ENCODE measurements at regions not wholly inside any gene's neighbourhood (a gene's known extent, or its start where the extent isn't known, plus 50 kb on each side); places are given as distances from the start of the nearest gene placed in this dataset.

- H3K4me3 Mint-ChIP-seq: no peak overlapping the region
- no peaks in the 10 kb centered on the region for H3K4me1 Mint-ChIP-seq
- DNase-seq (no peak), ATAC-seq (replicated peaks) (no peak)
- H3K36me3 Mint-ChIP-seq: no peaks in the 10 kb centered on the region
- H3K27me3 Mint-ChIP-seq: peaks cover 0 to 6% of the 10 kb centered on the region in 2 donors
- no peak overlapping the region for H3K27ac Mint-ChIP-seq
- H3K9me3 Mint-ChIP-seq: peaks cover 0 to 2% of the 10 kb centered on the region in 2 donors
Observed at GRCh38 chr2:126579868-126580267, 76.1 kb upstream of the GYPC start.

GRCh38 chr2:126586317-126586716, 69.6 kb upstream of the GYPC start:
- Mint-ChIP-seq H3K4me1 (no peaks in the 10 kb centered on the region), H3K27ac (no peak overlapping the region), H3K9me3 (peaks cover 0 to 2% of the 10 kb centered on the region in 2 donors), H3K27me3 (peaks cover 4 to 5% of the 10 kb centered on the region in 2 donors), H3K36me3 (no peaks in the 10 kb centered on the region), H3K4me3 (no peak overlapping the region)
- no peak for DNase-seq
- no peak for ATAC-seq (replicated peaks)

GRCh38 chr2:126599062-126599461, 56.9 kb upstream of the GYPC start:
- ATAC-seq (replicated peaks): no peak
- no peak overlapping the region for H3K27ac Mint-ChIP-seq

GRCh38 chr2:126600742-126601141, 55.2 kb upstream of the GYPC start:
- DNase-seq (no peak), ATAC-seq (replicated peaks) (no peak)
- no peak overlapping the region for H3K27ac Mint-ChIP-seq
- no peaks in the 10 kb centered on the region for H3K4me1 Mint-ChIP-seq
- peaks cover 36 to 39% of the 10 kb centered on the region in 2 donors for H3K9me3 Mint-ChIP-seq
- H3K27me3 Mint-ChIP-seq: peaks cover 20 to 23% of the 10 kb centered on the region in 2 donors
- H3K4me3 Mint-ChIP-seq: no peak overlapping the region
- H3K36me3 Mint-ChIP-seq: peaks cover 9 to 31% of the 10 kb centered on the region in 2 donors

More at GRCh38 chr2:126599062-126599461, 56.9 kb upstream of the GYPC start:
- H3K4me3 Mint-ChIP-seq: no peak overlapping the region
- H3K4me1 Mint-ChIP-seq: no peaks in the 10 kb centered on the region
- peaks cover 7 to 18% of the 10 kb centered on the region in 2 donors for H3K36me3 Mint-ChIP-seq
- peaks cover 8 to 9% of the 10 kb centered on the region in 2 donors for H3K27me3 Mint-ChIP-seq
- H3K9me3 Mint-ChIP-seq: peaks cover 24 to 26% of the 10 kb centered on the region in 2 donors
- no peak for DNase-seq

- peaks cover 20 to 28% of the 10 kb centered on the region in 2 donors for H3K27me3 Mint-ChIP-seq
- DNase-seq (no peak), ATAC-seq (replicated peaks) (no peak)
- peaks cover 40 to 42% of the 10 kb centered on the region in 2 donors for H3K9me3 Mint-ChIP-seq
- peaks cover 11 to 31% of the 10 kb centered on the region in 2 donors for H3K36me3 Mint-ChIP-seq
- no peak overlapping the region for H3K27ac Mint-ChIP-seq
- no peak overlapping the region for H3K4me3 Mint-ChIP-seq
- H3K4me1 Mint-ChIP-seq: no peaks in the 10 kb centered on the region
Observed at GRCh38 chr2:126602334-126602733, 53.6 kb upstream of the GYPC start.
